Tibial nerve (tissue), 4 donors: ENCODE measurements at regions not wholly inside any gene's neighbourhood (a gene's known extent, or its start where the extent isn't known, plus 50 kb on each side); places are given as distances from the start of the nearest gene placed in this dataset.

Experiments
- DNase-seq, 2 donors: peaks; one replicate each; pipeline ENCODE4 v3.0.0-alpha.2; 2019; ENCODE audit warnings: low spot score in 2 of 2
- H3K27ac ChIP-seq, 4 donors: fragments of 200-600 bp; sonication (generic) in 3 of 4; one replicate each; pipeline ENCODE4 v1.5.1; 2017 to 2019; ENCODE audit warnings: mild to moderate bottlenecking in 1 of 4
- H3K27me3 ChIP-seq, 2 donors: fragments of 200-600 bp; sonication (generic) in 1 of 2; one replicate each; pipeline versions ENCODE4 v1.5.1 to v1.6.0; 2017 to 2019
- H3K36me3 ChIP-seq, 3 donors: fragments of 200-600 bp; sonication (generic); one replicate each; pipeline ENCODE4 v1.5.1; 2018 to 2019
- H3K4me1 ChIP-seq, 4 donors: fragments of 200-600 bp; sonication (generic) in 3 of 4; one replicate each; pipeline ENCODE4 v1.5.1; 2017 to 2019
- H3K4me3 ChIP-seq, 4 donors: fragments of 200-600 bp; sonication (generic) in 3 of 4; one replicate each; pipeline ENCODE4 v1.5.1; 2017 to 2019; ENCODE audit warnings: mild to moderate bottlenecking in 1 of 4, moderate library complexity in 1 of 4
- H3K9me3 ChIP-seq, 4 donors: fragments of 200-600 bp; sonication (generic) in 3 of 4; one replicate each; pipeline ENCODE4 v1.5.1; 2017 to 2019
- EP300 ChIP-seq, 2 donors: sonication (generic); formaldehyde crosslinking; IDR thresholded peaks; one replicate each; pipeline ENCODE4 v1.6.1; 2017; ENCODE audit warnings: antibody characterized with exemption in 2 of 2, mild to moderate bottlenecking in 1 of 2
- POLR2A ChIP-seq, 2 donors: fragments of 450-650 bp; IDR thresholded peaks; one replicate each; pipeline ENCODE4 v1.6.1; 2017; ENCODE audit warnings: antibody characterized with exemption in 2 of 2, mild to moderate bottlenecking in 2 of 2, moderate library complexity in 2 of 2
- WGBS, 2 donors: methylation state at CpG; one replicate each; pipeline ENCODE4 v1.1.5; 2018; 5-methylcytosine and 5-hydroxymethylcytosine counted together
- TF ChIP-seq, protein P1 (sequence below), 5 experiments: fragments of 200-600 bp in 3 of 5; fragments of 450-650 bp in 2 of 5; sonication (generic) in 3 of 5; IDR thresholded peaks; one replicate each; pipeline ENCODE4 v1.5.1; 2016 to 2019; ENCODE audit warnings: antibody characterized with exemption in 5 of 5, mild to moderate bottlenecking in 3 of 5, moderate library complexity in 2 of 5

DNA sequence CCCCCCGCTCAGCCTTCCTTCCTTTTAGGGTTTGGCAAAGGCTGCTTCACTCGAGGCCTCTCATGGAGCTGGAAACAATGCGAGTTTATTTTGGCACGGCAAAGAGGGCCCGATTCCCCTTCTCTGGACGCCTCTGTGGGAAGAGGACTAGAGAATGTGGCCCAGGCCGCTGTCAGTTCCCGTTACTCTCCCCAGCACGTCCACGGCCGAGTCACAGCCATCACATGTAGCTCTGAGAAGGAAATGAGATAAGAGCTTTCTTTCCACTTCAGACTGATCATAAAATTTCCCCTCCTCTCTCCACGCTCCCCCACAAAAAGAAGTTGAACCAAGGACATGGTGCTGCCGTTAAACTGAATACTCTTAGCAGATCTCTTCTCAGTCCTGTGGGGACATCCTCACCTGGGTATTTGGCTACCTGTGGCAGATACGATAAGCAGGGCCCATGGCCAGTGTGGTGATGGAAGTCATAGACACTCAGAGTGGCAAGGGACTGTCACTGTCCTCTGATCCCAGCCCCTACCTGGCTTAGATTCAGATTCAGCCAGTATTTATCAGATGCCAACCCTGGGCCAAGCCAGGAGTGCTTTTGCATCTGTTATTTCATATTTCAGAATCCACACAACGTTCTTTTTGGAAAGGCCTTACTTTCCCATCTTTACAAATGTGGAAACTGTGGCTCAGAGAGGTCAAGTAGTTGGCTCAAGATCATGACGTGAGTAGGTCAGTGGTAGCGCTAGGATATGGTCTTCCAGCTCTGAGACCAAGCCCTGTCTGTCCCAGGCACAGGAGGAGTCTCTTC lies 101.2 kb downstream of the MCFD2 start:
- H3K36me3 ChIP-seq: no peaks in the 10 kb centered on the region
- no peak overlapping the region for H3K4me3 ChIP-seq
- H3K27me3 ChIP-seq: no peaks in the 10 kb centered on the region
- 33 to 38% methylated on average over 17 of the region's 17 CpGs for WGBS, 2 donors
- peaks cover 0 to 4% (median 0%) of the 10 kb centered on the region in 4 donors for H3K9me3 ChIP-seq
- H3K4me1 ChIP-seq: peaks cover 0 to 58% (median 27%) of the 10 kb centered on the region in 4 donors
- H3K27ac ChIP-seq: peak overlapping the region; percentile 27 to 88 (median 72)
- DNase-seq: peak in 1 of 2 donors; percentile 57
- peak; percentile 41 to 72 for TF ChIP-seq EP300 (IDR thresholded peaks at IDR 0.05)
- TF ChIP-seq, protein P1, sequence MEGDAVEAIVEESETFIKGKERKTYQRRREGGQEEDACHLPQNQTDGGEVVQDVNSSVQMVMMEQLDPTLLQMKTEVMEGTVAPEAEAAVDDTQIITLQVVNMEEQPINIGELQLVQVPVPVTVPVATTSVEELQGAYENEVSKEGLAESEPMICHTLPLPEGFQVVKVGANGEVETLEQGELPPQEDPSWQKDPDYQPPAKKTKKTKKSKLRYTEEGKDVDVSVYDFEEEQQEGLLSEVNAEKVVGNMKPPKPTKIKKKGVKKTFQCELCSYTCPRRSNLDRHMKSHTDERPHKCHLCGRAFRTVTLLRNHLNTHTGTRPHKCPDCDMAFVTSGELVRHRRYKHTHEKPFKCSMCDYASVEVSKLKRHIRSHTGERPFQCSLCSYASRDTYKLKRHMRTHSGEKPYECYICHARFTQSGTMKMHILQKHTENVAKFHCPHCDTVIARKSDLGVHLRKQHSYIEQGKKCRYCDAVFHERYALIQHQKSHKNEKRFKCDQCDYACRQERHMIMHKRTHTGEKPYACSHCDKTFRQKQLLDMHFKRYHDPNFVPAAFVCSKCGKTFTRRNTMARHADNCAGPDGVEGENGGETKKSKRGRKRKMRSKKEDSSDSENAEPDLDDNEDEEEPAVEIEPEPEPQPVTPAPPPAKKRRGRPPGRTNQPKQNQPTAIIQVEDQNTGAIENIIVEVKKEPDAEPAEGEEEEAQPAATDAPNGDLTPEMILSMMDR (IDR thresholded peaks at IDR 0.05): no peak

DNA sequence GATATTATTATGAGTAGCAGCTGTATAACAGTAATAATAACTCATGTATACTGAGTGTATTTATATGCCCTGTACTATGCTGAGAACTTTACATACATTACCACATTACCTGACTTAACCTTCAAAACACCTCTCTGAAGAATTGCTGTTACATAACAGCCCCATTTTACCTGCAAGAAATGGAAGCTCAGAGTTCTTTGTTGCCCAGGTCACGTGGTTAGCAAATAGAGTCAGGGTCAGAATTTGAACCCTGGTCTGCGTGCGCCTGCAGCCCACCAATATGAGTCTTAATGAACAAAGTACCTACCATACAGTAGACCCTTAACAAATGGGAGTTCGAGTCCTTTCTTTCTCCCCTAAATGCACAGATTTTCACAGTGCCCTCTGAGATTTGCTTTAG lies 101.9 kb downstream of the MCFD2 start:
- H3K27me3 ChIP-seq: no peaks in the 10 kb centered on the region
- no peak for TF ChIP-seq EP300 (IDR thresholded peaks at IDR 0.05)
- TF ChIP-seq, protein P1 (IDR thresholded peaks at IDR 0.05): no peak
- TF ChIP-seq POLR2A (IDR thresholded peaks at IDR 0.05): no peak
- H3K4me3 ChIP-seq: no peak overlapping the region
- peaks cover 0 to 54% (median 26%) of the 10 kb centered on the region in 4 donors for H3K4me1 ChIP-seq
- DNase-seq: no peak
- peak overlapping the region in 3 of 4 donors; percentile 62 to 88 (median 82) for H3K27ac ChIP-seq
- WGBS, 2 donors: 88 to 89% methylated on average over 4 of the region's 4 CpGs
- no peaks in the 10 kb centered on the region for H3K36me3 ChIP-seq
- peaks cover 0 to 4% (median 0%) of the 10 kb centered on the region in 4 donors for H3K9me3 ChIP-seq

DNA sequence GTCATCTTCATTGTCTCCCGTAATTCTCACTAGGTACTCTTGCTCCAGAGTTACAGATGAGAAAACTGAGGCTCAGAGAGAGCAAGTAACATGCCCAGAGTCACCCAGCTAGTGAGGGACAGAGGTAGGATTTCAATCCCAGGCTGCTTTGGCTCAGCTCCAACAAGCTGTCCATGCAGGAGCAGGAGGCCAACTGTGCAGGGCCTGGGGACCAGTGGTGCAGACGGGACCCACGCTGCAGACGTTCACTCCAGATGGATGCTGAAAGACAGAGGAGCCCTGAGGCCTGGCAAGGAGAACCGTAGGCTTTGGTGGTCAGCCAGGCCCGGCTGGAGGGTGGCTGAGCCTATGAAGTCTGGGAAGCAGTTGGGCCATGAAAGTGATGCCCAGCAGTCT lies 102.6 kb downstream of the MCFD2 start:
- Histone ChIP-seq H3K27me3 (no peaks in the 10 kb centered on the region), H3K27ac (peak overlapping the region in 3 of 4 donors; percentile 15 to 88 (median 82)), H3K4me3 (no peak overlapping the region), H3K36me3 (no peaks in the 10 kb centered on the region), H3K9me3 (peaks cover 0 to 4% (median 0%) of the 10 kb centered on the region in 4 donors), H3K4me1 (peaks cover 0 to 48% (median 23%) of the 10 kb centered on the region in 4 donors)
- no peak for DNase-seq
- no peak for TF ChIP-seq POLR2A (IDR thresholded peaks at IDR 0.05)
- TF ChIP-seq, protein P1 (IDR thresholded peaks at IDR 0.05): no peak
- TF ChIP-seq EP300 (IDR thresholded peaks at IDR 0.05): no peak
- 42 to 58% methylated on average over 6 of the region's 6 CpGs for WGBS, 2 donors
